ENCODE measurements at regions not wholly inside any gene's neighbourhood (a gene's known extent, or its start where the extent isn't known, plus 50 kb on each side); places are given as distances from the start of the nearest gene placed in this dataset.

DNA sequence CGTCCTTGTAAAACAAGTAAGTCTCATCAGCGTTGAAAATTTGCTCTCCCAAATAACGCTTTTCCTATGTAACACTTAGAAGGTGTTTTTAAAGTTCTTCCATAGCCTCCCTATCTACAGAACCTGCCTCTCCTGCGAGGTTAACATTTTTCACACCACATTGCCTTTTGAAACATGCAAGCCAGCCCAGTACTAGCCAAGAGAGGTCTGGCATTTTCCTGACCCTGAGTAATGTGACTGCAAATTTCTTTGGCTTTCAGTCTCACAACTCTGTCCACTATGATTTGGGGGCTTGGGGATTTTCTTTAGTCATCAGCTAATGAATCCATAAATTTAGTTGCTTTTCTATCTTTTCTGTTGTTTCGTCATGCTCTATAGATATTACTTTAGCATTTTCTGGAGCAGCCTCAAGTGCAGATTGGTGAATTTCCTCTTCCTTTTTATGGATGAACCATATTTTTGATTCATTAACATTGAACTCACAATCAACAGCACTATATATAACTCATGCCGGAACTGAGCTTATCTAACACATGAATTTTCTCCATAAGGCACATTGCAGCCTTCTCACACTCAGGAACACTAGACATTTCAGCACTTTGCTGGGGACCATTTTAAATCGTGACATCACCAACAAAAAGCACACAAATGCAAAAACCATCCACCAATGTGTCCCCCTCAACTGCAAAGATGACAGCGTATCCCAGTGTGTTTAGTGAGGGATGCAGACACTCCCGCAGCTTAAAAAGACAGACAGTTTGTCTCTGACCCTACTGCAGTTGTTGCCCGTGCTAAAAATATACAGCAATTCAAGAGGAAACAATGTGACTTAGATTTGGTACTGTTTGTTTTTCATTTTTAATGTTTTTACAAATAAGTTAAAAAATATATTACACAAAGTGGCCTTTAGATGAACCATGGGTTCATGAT lies 77.2 kb upstream of the SPATA31C2 start:
- Histone ChIP-seq H2AFZ (ENCODE audit: low read length) (no peak overlapping the region), H4K20me1 (ENCODE audit: control insufficient read depth, extremely low read depth, insufficient read depth, low read length) (no peaks in the 10 kb centered on the region), H3K4me3 (replicated peaks in 1 of 4; ENCODE audit: control extremely low read depth in 1 of 4, insufficient read depth in 1 of 4, low read depth in 3 of 4, low read length in 4 of 4) (no peak overlapping the region)

GRCh38 chr9:88202321-88202720 lies 64.0 kb upstream of the SPATA31C2 start:
- Histone ChIP-seq H3K79me2 (ENCODE audit: control insufficient read depth, insufficient read depth, low read length) (no peaks in the 10 kb centered on the region), H4K20me1 (ENCODE audit: control insufficient read depth, extremely low read depth, insufficient read depth, low read length) (no peaks in the 10 kb centered on the region), H3K36me3 (ENCODE audit: control insufficient read depth, insufficient read depth, low read length) (no peaks in the 10 kb centered on the region), H3K9ac (ENCODE audit: insufficient read depth, low read length) (no peak overlapping the region), H3K4me2 (ENCODE audit: extremely low read depth, insufficient read depth, low read length) (no peak overlapping the region), H3K9me3 (ENCODE audit: control insufficient read depth, insufficient read depth, low read depth, low read length) (no peaks in the 10 kb centered on the region), H3K27me3 (ENCODE audit: control insufficient read depth, insufficient read depth, low read length) (no peaks in the 10 kb centered on the region), H2AFZ (ENCODE audit: low read length) (no peak overlapping the region), H3K4me3 (replicated peaks in 1 of 4; ENCODE audit: control extremely low read depth in 1 of 4, insufficient read depth in 1 of 4, low read depth in 3 of 4, low read length in 4 of 4) (no peak overlapping the region), H3K27ac (ENCODE audit: insufficient read depth, low read length) (no peak overlapping the region), H3K4me1 (ENCODE audit: control insufficient read depth, extremely low read depth, insufficient read depth, low read length) (no peaks in the 10 kb centered on the region)
- DNase-seq (ENCODE audit: low read depth in 2 of 2) = no peak
- no peak for TF ChIP-seq EZH2 (IDR thresholded peaks at IDR 0.05; ENCODE audit: low read length, missing control alignments)
- TF ChIP-seq, protein P1, sequence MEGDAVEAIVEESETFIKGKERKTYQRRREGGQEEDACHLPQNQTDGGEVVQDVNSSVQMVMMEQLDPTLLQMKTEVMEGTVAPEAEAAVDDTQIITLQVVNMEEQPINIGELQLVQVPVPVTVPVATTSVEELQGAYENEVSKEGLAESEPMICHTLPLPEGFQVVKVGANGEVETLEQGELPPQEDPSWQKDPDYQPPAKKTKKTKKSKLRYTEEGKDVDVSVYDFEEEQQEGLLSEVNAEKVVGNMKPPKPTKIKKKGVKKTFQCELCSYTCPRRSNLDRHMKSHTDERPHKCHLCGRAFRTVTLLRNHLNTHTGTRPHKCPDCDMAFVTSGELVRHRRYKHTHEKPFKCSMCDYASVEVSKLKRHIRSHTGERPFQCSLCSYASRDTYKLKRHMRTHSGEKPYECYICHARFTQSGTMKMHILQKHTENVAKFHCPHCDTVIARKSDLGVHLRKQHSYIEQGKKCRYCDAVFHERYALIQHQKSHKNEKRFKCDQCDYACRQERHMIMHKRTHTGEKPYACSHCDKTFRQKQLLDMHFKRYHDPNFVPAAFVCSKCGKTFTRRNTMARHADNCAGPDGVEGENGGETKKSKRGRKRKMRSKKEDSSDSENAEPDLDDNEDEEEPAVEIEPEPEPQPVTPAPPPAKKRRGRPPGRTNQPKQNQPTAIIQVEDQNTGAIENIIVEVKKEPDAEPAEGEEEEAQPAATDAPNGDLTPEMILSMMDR (conservative IDR thresholded peaks at IDR 0.05 in 1 of 2, IDR thresholded peaks at IDR 0.05 in 1 of 2; ENCODE audit: low read depth in 1 of 2, low read length in 2 of 2) = no peak

More for the DNA sequence above, 77.2 kb upstream of the SPATA31C2 start:
- no peaks in the 10 kb centered on the region for H3K36me3 ChIP-seq (ENCODE audit: control insufficient read depth, insufficient read depth, low read length)
- no peaks in the 10 kb centered on the region for H3K27me3 ChIP-seq (ENCODE audit: control insufficient read depth, insufficient read depth, low read length)
- no peak overlapping the region for H3K9ac ChIP-seq (ENCODE audit: insufficient read depth, low read length)
- H3K4me1 ChIP-seq (ENCODE audit: control insufficient read depth, extremely low read depth, insufficient read depth, low read length) = no peaks in the 10 kb centered on the region
- no peak overlapping the region for H3K4me2 ChIP-seq (ENCODE audit: extremely low read depth, insufficient read depth, low read length)
- H3K79me2 ChIP-seq (ENCODE audit: control insufficient read depth, insufficient read depth, low read length) = no peaks in the 10 kb centered on the region
- TF ChIP-seq, protein P1 (conservative IDR thresholded peaks at IDR 0.05 in 1 of 2, IDR thresholded peaks at IDR 0.05 in 1 of 2; ENCODE audit: low read depth in 1 of 2, low read length in 2 of 2) = no peak
- TF ChIP-seq EZH2 (IDR thresholded peaks at IDR 0.05; ENCODE audit: low read length, missing control alignments) = no peak
- DNase-seq (ENCODE audit: low read depth in 2 of 2) = no peak
- H3K27ac ChIP-seq (ENCODE audit: insufficient read depth, low read length) = no peak overlapping the region
- H3K9me3 ChIP-seq (ENCODE audit: control insufficient read depth, insufficient read depth, low read depth, low read length) = no peaks in the 10 kb centered on the region

- Histone ChIP-seq H2AFZ (ENCODE audit: low read length) (peak overlapping the region; percentile 41), H4K20me1 (ENCODE audit: control insufficient read depth, extremely low read depth, insufficient read depth, low read length) (no peaks in the 10 kb centered on the region), H3K4me3 (replicated peaks in 1 of 4; ENCODE audit: control extremely low read depth in 1 of 4, insufficient read depth in 1 of 4, low read depth in 3 of 4, low read length in 4 of 4) (peak overlapping the region; percentile 22 to 50 (median 36)), H3K4me1 (ENCODE audit: control insufficient read depth, extremely low read depth, insufficient read depth, low read length) (no peaks in the 10 kb centered on the region), H3K79me2 (ENCODE audit: control insufficient read depth, insufficient read depth, low read length) (no peaks in the 10 kb centered on the region), H3K27ac (ENCODE audit: insufficient read depth, low read length) (peak overlapping the region; percentile 69), H3K4me2 (ENCODE audit: extremely low read depth, insufficient read depth, low read length) (peak overlapping the region; percentile 49), H3K36me3 (ENCODE audit: control insufficient read depth, insufficient read depth, low read length) (no peaks in the 10 kb centered on the region), H3K27me3 (ENCODE audit: control insufficient read depth, insufficient read depth, low read length) (no peaks in the 10 kb centered on the region), H3K9me3 (ENCODE audit: control insufficient read depth, insufficient read depth, low read depth, low read length) (no peaks in the 10 kb centered on the region), H3K9ac (ENCODE audit: insufficient read depth, low read length) (peak overlapping the region; percentile 20)
- DNase-seq (ENCODE audit: low read depth in 2 of 2) = peak; percentile 44 to 78
- no peak for TF ChIP-seq EZH2 (IDR thresholded peaks at IDR 0.05; ENCODE audit: low read length, missing control alignments)
- TF ChIP-seq, protein P1 (conservative IDR thresholded peaks at IDR 0.05 in 1 of 2, IDR thresholded peaks at IDR 0.05 in 1 of 2; ENCODE audit: low read depth in 1 of 2, low read length in 2 of 2) = no peak
Measured at GRCh38 chr9:88198341-88198807, 60.1 kb upstream of the SPATA31C2 start.

All from fibroblast of lung (primary cell).